RPMI8226 (cell line): ENCODE measurements at regions not wholly inside any gene's neighbourhood (a gene's known extent, or its start where the extent isn't known, plus 50 kb on each side); places are given as distances from the start of the nearest gene placed in this dataset.
"Not testable (repeated sequence)": the region's sequence is repeated elsewhere in the genome, so short reads cannot be mapped to it uniquely, and the experiment has no call there.

Source experiments
- DNase-seq: peaks from one replicate; pipeline ENCODE4 v3.0.0-alpha.2; 2015

DNA sequence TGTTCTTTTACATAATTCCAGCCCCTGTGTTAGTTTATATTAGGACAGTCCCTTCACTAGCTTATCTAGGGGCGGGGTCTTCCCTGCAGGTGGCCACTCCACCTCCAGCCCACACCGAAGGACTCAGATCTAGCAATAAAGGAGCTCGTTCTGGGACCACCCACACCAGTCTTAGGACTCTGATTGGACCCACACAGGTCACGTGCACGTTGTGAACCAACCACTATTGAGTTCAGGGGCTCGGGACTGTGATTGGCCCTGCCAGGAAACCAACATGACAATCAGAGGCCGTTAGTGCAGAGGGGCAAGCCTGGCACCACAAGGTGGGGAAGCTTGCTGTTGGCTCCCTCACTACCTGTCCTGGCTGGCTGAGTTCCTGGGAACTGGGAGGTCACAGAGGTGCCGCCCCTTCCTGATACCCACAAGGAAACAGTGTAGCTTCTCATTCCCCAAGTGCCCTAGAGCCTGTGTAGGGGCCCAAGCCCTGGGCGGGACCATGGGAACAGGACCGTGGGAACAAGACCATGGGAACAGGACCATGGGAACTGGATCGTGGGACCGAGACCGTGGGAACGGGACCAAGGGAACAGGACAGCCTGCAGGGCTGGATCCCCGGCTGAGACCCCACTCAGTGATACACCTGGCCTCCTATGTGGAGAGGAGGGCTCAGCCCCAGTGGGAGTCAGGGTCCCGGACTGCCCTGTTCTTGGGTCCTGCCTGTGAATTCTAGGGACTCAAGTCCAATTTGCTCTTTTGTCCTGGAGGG, 297.8 kb downstream of the ADGRD1 start:
- DNase-seq, result no peak

DNA sequence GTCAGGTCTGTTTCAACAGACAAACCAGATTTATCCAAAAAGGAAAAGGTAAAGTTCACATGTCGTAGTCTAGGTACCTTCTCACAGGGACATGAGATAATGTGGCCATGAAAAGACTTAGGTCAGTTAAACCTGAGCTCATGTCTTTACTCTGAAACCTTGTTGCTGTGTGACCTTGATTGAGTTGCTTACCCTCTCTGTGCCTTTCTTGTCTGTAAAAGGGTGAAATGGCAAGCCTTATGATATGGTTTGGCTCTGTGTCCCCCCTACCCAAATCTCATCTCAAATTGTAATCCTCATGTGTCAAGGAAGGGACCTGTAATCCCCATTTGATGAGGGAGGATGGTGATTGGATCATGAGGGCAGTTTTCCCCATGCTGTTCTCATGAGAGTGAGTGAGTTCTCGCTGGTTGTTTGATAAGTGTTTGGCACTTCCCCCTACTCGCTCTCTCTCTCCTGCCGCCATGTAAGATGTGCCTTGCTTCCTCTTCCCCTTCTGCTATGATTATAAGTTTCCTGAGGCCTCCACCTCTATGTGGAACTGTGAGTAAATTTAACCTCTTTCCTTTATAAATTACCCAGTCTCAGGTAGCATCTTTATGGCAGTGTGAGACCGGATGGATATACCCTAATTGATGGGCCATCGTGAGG, 299.8 kb downstream of the ADGRD1 start:
- no peak for DNase-seq

DNA sequence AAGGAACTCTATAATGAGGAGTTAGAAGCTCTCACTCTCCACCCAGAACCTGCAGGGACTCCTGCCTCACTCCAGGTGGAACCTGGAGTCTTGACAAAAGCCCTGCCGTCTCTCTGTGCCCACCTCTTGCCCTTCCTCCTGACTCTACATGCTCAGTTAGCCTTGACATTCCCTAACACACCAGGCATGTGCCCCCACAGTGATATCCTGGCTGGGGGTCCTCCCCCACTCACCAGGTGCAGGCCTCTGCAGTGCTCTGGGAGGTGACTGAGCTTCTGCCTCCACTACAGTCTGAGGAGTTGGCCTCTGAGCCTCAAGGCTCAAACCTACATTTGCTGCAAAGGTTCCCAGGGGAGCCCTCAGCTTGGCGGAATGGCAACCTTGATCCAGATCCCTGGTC, 300.7 kb downstream of the ADGRD1 start:
- no peak for DNase-seq

DNA sequence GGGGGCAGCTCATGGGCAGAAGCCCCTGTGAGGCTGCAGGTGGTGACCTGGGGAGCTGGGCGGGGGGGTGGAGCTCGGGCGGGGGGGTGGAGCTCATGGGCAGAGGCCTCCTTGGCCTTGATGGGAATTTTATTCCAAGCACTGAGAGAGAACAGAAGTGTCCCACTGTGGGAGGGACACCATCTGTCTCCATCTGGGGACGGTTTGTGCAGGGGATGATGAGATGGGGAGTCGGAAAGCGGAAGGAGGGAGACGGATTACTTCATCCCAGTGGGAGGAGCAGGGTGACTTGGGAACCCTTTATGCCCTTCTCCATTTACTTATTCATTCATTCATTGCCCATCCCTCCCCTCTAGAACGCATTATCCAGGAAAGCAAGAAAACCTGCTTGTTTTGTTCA, 304.7 kb downstream of the ADGRD1 start:
- DNase-seq, result no peak

DNA sequence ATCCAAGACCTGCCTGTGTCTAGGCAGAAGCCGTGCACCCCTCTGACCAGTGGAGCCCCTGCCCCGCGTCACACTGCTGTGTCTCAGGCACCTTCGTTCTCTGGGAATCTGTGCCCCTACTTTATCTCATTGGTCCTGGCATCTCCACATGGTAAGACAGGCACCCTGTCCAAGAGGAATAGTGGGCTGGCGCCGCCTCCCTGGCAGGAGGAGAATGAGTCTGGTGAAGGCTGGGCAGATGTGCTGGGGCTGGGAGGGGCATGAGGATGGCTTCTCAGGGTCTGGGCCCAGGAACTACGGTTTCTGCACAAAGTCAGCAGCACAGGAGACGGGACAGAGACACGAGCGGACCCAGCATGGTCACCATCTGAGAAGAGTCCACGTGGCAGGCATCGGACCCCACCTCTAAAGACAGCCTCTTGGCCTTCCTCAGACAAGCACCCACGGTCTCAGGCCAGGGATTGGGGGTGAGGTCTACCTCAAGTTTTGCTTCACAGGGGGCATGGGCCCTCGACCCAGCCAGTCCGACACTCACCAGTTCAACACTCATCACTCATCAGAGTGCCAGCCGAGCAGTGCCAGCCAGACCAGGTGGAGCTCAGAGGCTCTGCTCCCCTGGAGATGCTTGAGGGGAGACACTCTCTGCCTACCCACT, 306.7 kb downstream of the ADGRD1 start:
- no peak for DNase-seq

DNA sequence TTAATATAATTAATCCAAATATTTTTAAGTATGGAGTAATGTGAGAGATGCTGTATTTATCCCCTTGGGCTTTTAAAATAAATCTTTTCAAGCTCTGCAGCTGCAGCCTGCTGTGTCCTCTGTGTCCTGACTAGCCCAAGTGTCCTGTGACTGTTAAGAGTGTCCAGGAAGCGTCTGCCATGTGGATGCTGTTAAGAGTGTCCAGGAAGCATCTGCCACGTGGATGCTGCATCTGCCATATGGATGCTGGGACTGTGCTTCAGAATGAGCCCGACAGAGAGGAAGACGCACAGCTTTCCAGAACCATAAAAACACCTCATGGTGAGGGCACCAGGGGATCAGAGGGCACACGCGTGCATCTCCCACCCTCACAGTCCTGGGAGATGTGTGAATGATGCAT, 307.2 kb downstream of the ADGRD1 start:
- DNase-seq, result no peak

DNA sequence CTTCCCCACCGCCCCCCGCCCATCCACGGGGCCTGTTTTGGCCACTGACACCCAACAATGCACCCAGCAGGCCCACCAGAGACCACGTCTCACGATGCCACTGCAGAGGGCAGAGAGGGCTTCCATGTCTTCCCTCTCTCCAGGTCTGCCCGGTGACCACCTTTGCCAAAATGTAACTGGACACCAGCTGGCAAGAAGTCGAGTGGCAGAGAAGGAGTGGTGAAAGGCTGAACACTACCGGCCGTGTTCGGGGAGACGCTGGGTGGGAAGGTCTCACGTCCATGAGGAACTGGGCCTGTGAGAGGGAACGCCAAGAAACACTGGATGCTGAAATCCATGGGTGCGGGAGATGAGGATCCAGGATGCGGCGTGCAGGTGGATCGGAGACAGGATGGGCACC, 308.2 kb downstream of the ADGRD1 start:
- no peak for DNase-seq

DNA sequence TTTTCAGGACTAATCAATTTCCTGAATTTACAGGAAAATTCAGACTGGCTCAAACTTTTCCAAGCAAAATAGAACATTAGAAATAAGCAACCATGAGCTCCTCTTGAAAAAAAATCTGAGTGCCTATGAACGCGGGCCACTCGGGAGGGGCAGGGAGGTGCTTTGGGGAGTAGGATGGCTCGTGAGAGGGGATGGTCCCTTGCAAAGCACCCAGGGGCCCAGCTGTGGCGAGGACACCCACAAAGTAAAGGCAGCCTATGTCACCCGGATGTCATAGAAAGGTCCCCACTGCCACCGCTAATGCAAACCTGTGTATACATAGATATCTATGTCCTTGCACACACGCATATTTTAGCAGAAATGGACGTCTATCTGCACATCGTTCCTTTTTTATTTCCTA, 309.9 kb downstream of the ADGRD1 start:
- DNase-seq, result no peak

DNA sequence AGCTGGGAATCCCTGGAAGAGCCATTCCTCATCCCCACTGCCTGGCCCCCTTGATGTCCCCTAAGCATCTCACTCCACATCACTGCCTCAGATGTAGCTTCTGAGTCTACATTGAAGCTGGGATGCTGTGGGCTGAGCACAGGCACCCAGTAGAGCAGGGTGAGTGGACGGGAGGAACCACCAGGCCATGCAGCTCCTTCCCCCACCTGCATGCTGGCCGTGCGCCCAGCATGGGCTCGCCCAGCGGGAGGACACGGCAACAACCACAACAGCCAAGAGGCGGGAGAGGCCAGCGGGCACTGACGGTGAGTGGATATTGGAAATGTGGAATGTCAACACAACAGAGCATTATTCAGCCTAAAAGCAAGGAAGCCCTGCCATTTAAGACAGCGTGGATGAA, 310.9 kb downstream of the ADGRD1 start:
- no peak for DNase-seq

DNA sequence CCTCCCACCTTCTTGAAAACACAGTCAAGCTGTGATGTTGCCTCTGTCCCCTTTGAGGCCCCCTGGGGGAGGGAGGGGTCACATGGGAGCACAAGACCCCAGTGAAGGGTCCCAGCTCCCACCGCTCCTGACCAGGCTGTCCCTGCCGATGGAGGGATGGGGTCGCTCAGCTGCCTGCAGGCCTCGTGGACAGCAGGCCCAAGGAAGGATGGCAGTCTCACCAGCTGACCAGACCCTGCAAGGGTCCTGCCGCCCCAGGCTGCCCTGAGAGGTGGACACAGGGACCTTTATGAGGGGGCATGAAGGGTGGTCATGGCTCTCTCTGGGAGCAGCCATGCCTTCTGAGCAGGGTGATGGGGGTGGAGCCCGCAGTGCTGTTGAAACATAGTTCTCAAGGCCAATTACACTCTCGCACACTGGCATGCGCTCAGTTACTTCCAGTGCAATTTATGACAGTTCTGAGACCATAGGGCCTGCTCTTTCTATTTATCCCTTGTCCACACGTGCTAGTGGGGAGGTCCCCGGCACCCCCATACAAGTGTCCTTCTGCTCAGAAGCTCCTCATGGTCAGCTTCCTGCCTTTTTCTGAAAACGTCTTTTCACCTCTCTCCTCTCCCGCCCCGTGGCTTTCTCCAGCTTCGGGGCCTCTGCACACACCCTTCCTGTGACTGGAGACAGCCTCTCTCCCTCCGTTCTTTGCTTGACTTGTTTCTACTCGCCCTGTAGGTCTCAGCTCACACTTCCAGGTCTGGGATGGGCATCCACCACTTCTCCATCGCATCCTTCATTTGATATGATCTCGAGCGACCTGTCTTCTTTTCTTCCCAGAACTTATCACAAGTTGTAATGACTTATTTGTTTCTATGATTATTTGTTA, 313.1 kb downstream of the ADGRD1 start:
- no peak for DNase-seq

DNA sequence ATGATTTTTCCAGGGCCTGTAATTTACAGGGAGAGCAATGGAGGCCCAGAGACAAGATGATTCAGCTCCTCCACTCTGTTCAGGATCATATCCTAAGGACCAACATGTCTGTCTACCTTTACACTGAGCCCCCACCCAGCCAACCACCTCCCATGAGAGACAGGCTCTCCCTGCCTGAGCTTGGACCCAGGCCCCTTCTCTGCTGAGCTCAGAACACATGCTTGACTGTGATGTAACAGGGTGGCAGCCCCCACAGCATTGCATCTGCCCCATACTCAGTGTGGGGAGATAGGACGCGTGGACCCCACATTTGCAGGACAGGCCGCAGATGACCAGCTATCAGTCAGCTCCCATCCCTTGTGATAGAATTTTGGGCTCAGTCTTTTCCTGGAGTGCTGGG, 313.9 kb downstream of the ADGRD1 start:
- DNase-seq, result no peak

DNA sequence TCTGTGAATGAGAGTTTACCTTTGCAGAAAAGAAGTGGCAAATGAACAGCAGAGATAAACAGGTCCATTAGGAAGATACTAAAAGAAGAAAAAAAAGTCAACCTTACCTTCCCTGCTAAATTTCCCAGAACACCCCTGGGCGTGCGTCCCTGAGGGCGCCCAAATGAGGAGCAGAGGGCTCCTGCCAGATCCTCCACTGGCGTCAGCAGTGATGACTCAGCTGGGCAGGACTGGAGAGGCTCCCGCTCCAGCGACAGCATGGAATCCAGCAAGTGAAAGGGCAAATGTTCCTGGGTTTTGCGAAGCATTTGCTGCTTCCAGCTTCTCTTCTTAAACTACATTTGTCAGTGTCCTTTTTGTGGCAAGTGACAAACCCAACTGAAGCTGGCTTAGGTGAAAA, 314.4 kb downstream of the ADGRD1 start:
- not testable (repeated sequence) for DNase-seq

DNA sequence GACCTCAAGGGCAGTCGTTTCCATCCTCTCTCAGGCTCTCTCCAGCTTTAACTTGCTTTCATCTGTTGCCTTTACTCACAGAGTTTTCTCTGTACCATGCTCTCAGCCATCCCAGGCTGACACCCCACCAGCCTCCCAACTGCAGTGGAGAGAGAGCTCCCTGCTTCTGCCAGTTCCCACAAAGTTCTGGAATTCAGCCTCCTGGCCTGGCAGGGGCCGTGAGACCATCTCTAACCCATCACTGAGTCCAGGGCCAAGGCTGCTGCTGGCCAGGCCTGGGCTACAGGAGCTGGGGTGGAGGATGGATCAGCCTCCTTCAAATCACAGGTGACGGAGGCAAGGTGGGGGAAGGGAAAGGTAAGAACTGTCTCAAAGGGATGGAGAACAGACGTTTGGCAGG, 314.9 kb downstream of the ADGRD1 start:
- DNase-seq, result not testable (repeated sequence)

DNA sequence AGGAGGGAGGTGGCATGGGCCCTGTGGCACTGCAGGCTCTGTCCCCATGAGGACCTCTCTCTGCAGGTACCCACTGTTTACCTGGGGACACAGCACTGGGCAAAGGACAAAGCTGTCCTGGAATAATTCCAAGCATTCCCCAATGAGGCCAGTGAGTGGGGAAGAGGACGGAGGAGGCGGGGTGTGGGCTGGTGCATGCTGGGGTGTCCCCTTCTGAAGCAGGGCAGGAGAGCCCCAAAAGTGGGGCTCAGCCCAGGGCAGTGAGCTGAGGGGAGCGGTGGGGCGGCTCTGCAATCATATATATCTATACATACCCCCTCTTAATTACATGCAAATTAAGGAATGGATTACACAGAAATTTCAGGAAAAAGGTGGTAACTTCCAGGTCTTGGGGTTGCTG, 315.8 kb downstream of the ADGRD1 start:
- DNase-seq, result no peak

DNA sequence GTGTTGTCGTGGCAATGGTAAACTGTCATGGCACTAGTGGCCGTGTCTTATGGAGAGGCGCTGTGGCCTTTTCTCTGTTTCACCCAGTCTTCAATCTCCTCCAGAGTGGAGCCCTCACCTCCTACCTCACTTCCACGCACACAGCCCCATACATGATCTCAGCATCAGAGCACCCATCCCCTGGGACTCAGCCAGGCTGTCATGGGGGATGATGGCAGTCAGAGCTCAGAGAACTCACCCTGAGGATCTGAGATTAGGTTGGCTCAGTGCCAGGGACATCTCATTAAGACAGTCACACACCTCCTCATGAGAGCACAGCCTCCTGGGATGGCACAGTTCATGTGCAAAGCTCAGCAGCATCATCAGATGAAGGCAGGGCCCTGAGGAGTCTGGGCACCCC, 316.3 kb downstream of the ADGRD1 start:
- peak; percentile 32 for DNase-seq

DNA sequence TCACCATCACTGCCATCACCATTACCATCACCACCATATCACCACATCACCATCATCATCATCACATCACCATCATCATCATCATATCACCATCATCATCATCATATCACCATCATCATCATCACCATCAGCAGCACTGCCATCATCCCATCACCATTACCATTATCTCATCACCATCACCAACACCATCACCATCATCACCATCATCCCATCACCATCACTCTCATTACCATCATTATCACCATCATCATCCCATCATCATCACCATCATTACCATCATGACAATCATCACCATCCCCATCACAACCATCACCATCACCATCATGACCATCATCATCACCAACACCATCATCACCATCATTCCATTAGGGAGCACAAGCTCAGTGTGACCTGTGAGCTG, 318.0 kb downstream of the ADGRD1 start:
- no peak for DNase-seq

DNA sequence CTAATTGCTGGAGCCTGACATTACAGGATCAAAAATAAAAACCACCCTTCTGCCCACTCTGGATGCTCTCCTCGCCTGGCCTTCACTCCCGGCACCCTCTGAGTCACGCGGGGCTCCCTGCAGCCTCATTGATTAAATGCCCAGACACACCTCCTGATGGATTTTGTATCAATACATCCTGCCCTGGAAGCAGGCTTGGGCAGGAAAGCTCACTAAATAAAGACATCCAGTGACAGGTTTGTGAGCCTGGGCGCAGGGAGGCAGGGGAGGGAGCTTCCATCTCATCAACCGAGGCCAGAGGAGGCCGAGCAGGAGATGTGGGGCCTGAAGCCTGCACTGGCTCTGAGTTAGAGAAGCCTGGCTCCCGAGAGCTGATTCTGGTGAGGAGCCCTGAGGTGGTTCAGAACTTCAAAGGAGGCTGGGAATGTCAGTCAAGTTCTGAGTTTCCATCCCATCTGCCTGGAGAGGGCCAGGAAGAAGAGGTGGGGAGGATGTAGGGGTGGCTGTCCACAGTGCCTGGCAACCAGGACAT, 318.6 kb downstream of the ADGRD1 start:
- DNase-seq, result not testable (repeated sequence)

DNA sequence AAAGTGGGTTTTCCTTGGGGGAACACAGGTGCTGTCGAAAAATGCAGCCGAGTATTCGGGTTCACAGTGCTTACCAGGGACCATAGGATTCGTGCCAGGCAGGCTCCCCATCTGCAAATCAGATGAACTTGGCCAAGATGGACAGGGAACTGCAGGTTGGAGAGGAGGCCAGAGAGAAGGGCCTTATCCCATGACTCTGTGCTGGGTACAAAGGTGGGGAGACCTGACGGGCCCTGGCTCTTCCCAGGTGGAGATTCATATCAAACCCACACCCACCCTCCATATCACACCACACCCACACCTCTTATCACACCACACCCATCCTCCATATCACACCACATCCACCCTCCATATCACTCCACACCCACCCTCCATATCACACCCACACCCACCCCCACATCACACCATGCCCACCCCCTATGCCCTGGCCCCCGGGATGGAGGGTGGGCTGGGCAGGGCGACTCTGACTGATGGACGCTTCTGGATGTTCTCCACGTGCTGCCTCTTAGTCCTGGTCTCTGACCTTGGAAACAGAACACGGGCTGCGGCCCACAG, 319.7 kb downstream of the ADGRD1 start:
- DNase-seq, result no peak

DNA sequence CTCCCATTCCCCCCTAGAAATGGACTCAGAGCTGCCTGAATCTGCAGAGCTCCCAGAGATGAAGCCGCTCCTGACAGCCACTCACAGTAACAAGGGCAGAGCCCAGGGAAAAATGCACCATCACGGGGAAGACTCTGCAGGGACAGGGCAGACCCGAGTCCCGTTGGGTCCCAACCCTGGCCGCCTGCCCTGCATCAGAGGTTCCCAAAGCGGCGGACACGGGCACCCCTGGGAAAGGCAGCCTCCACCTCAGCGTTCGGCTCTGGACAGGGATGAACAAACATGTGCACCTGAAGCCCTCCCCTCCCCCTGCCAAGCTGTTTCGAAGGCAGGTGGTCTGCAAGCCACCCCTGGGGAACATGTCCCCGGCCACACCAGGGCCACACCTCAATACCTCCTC, 320.4 kb downstream of the ADGRD1 start:
- no peak for DNase-seq

DNA sequence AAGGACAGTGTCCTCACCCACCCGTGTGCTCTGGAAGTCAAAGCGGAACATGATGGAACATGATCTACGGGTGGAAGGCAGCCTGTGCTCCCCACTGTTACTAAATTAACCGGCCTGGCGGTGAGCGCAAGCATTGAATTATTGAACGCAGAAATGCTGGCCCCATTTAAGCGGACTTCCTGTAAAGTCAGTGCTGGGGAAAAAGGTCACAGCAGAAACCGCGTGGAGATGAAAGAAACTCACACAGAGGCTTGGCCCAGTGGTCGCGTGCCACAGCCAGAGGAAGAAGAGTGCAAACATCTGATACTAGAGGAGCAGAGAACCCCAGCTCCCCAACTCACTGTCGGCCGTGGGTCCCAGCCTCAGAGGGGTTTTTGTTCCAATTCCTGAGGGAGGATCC, 321.2 kb downstream of the ADGRD1 start:
- DNase-seq, result no peak

DNA sequence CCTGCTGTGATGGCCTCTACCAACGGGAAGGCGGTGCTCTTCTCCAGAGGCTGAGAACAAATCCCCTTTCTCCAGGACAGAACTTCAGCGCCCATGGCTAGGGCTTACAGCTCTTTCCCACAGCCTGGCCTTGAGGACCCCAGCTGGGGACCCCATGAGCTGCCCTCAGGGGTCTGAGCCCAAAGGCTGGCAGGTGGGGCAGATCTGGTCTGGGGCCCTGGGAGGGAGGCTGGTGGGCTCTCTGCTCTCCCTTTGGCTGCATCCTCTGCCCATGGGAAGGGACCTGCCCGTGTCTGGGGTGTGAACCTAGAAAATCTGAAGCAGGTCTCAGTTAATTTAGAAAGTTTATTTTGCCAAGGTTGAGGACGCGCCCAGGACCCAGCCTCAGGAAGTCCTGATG, 322.1 kb downstream of the ADGRD1 start:
- no peak for DNase-seq

DNA sequence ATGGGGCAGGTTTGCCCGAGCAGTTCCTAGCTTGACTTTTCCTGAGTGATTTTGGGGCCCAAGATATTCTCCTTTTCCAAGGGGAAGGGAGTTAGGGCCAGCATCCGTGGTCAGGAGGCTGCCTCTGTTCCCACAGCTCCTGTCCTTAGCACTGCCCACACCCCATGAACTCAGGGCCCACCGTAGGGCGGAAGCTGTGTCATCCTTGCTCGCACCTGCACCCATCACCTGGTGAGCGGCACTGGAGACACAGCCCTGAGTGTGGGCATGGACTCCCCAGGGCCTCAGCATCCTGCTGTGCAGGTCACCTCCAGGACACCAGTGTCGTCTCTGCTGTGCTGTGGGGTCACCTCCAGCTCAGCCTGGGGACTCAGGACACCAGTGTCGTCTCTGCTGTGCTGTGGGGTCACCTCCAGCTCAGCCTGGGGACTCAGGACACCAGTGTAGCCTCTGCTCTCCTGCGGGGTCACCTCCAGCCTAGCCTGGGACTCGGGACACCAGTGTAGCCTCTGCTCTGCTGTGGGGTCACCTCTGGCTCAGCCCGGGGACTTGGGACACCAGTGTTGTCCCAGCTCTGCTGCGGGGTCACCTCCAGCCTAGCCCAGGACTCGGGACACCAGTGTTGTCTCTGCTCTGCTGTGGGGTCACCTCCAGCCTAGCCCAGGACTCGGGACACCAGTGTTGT, 322.9 kb downstream of the ADGRD1 start:
- no peak for DNase-seq
